Stimulated activated CD4-positive, alpha-beta T cell treated with anti-CD3 and anti-CD28 coated beads, Interleukin-12 subunit alpha, Interleukin-12 subunit beta, amount 100 ng/mL, for 48 hours (primary cell): ENCODE measurements at regions not wholly inside any gene's neighbourhood (a gene's known extent, or its start where the extent isn't known, plus 50 kb on each side); places are given as distances from the start of the nearest gene placed in this dataset.
"Not testable (repeated sequence)": the region's sequence is repeated elsewhere in the genome, so short reads cannot be mapped to it uniquely, and the experiment has no call there.

Experiments
- DNase-seq, 3 donors: peaks; one replicate each; pipeline ENCODE4 v3.0.0-alpha.2; 2020; ENCODE audit warnings: low read depth in 2 of 3, low spot score in 1 of 3

- DNase-seq = no peak
Observed at GRCh38 chr11:57871231-57871630, 109.6 kb downstream of the CTNND1 start.

GRCh38 chr11:57873196-57873911 lies 111.8 kb downstream of the CTNND1 start:
- DNase-seq = no peak

- no peak for DNase-seq
Observed at GRCh38 chr11:57874981-57875380, 113.4 kb downstream of the CTNND1 start.

GRCh38 chr11:57881647-57882046 lies 120.0 kb downstream of the CTNND1 start:
- no peak for DNase-seq

DNA sequence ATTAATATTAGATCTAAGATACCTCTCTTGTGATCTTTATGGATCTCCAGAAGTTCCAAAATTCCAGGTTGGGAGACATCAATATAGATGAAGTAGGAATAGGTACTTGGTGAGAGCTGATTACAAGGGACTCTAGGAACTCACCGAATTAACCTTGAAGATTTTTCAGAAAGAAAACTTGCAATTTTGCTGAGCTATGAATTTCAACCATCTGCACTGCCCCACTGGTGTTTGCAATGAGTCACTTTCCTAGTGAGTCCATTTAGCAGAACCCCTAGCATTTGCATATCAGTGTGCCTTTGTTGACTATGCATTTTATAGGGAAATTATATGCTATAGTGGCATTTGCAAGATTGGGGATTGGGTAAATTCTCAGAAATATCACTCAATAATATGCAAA lies 122.0 kb downstream of the CTNND1 start:
- DNase-seq = no peak

DNA sequence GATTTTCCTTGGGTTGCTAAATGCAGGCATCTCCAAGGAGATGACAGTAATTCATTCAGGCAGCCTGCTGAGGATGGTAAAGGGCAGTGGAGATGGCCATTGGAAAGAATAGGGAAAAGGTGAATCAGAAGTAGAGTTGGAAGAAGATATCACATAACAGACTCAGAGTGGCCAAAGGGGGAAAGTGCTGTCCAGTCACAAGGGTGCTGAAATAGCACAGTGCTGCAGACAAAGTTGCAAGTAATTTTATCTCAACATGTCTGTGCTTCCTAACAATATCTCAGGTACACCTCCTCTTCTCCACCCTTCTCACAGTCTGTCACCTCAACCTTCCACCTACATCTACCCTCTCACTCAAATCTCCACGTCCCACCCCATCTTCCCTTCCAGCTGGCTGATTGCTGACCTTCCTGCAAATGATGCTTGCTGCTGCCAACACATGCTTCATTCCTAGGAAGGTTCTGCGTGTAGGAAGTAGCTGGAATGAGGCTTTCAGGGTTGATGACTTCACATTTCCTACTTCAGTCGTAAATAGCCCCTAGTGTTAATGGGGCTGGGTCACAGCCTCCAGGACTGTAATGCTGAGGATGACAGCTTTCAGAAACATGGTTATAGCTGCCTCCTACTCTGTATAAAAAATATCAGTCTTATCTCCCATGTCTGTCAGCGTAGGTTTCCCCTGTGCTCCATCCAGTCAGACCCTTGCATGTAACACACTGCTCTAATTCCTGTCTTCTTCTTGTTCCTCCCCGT lies 123.9 kb downstream of the CTNND1 start:
- DNase-seq = no peak

GRCh38 chr11:57888386-57888785 lies 126.8 kb downstream of the CTNND1 start:
- DNase-seq = no peak

GRCh38 chr11:57890521-57890920 lies 128.9 kb downstream of the CTNND1 start:
- DNase-seq = no peak

DNA sequence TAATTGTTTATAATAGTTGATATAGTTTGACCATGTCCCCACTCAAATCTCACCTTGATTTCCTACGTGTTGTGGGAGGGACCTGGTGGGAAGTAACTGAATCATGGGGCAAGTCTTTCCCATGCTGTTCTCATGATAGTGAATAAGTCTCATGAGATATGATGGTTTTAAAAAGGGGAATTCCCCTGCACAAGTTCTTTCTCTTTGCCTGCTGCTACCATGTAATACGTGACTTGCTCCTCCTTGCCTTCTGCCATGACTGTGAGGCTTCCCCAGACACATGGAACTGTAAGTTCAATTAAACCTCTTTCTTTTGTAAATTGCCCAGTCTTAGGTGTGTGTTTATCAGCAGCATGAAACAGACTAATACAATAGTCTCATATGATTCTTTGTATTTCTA lies 130.5 kb upstream of the OR9Q1 start:
- not testable (repeated sequence) for DNase-seq

GRCh38 chr11:57896361-57897145 lies 127.1 kb upstream of the OR9Q1 start:
- DNase-seq = no peak

DNA sequence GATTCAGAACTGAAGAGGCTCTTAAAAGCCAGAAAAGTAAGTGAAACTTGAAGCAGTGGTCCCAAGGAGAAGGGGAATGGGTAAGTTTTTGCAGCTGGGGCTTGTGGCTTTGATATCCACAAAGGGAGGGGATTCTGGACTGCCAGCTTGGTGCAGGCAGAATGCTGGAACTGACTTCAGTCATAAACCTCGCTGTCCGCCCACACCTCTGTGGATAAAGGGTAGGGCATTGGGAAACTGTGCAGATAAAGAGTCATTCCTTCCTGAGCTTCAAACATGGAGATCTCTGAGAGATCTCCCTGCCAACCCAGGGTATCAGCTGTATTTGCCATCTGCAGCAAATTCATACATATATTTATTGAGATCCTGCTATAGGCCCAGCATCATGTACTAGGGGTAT lies 124.3 kb upstream of the OR9Q1 start:
- DNase-seq = no peak

- no peak for DNase-seq
Observed at GRCh38 chr11:57900320-57900719, 123.4 kb upstream of the OR9Q1 start.

DNA sequence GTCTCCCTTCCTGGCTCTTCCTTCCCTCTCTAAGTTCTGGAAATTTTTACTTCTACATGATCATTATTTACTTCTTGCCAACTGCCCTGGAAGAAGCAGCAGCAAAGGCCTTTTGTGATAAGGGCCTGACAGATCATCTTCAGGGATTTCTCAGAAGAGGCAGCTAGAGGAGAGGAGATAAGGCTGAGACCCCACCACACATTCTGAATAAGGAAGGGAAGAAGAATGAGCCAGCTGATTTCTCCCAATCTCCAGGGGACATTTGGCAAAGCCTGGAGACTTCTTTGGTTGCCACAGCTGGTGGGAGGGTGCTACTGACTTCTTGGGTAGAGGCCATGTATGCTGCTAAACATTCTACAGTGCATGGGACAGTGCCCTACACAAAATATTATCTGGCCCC lies 122.4 kb upstream of the OR9Q1 start:
- no peak for DNase-seq

DNA sequence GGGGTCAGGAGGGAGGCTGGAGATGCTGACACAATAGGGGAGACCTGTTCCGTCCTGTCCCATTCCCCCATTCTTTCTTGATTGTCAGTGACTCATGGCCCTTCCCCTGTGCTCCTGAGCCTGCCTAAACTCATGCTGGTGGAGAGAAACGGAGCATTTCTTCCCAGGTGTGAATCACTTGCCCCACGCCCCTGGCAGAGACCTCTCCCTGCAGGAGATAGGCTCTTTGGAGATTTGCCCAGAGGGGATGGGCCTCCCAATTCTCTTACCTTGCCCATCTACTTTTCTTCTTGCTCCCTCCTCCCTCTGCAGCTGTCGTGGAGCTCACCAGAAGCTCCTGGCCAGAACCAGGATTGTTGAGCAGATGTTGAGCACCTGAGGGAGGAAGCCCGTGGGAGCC lies 121.9 kb upstream of the OR9Q1 start:
- no peak for DNase-seq

DNA sequence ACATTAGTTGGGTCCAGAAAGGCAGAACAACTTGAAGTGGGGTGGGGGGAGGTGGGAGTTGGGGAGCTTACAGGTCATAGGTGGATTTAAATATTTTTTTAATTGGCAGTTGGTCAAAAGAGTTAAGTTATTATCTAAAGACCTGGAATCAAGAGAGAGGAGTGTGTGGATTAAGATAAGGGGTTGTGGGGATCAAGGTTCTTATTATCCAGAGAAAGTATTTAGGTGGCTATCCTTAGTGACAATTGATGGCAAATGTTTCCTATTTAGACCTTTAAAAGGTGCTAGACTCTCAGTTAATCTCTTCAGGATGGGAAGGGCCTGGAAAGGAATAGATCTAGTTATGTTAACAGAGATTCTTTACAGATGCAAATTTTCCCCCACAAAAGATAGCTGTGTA lies 120.7 kb upstream of the OR9Q1 start:
- no peak for DNase-seq

DNA sequence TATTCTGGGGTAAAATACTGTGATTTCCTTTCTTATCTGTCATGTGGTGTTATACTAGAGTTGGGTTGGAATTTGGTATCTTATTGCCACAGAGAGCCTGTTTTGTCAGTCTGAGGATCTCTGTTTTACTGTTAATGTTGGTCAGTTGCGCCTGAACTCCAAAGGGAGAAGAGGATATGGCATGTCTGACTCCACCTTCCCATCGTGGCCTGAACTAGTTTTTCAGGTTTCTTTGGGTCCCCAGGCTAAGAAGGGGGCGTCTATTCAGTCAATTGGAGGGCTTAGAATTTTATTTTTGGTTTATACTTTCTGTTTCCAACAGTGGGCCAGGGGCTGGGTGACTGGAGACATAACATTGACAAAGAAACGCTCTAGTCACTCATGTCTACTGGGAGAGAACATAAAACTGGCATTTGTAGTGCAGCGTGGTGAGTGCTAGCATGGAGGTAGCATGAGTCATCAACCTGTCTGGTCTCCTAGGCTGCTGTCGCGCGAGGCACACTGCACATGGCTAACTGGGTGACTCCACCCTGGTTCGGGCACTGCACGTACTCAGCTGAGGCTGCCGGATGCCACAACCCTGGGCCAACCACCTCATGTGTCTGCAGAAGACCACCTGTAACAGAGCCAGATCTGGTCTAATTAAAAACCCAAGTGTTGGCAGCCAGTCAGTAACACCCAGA lies 120.1 kb upstream of the OR9Q1 start:
- DNase-seq = peak in 1 of 3 donors; percentile 3

DNA sequence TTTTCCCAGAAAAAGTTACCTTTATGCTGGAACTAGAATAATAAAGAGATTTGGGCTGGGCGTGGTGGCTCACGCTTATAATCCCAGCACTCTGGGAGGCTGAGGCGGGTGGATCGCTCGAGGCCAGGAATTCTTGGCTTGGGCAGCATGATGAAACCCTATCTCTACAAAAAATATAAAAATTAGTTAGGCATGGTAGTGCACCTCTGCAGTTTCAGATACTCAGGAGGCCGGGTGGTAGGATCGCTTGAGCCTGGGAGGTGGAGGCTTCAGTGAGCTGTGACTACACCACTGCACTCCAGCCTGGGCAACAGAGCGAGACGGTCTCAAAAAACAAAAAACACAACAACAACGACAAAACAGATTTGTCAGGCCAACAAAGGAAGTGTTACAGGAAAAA lies 119.3 kb upstream of the OR9Q1 start:
- no peak for DNase-seq

GRCh38 chr11:57905439-57905838 lies 118.2 kb upstream of the OR9Q1 start:
- no peak for DNase-seq

DNA sequence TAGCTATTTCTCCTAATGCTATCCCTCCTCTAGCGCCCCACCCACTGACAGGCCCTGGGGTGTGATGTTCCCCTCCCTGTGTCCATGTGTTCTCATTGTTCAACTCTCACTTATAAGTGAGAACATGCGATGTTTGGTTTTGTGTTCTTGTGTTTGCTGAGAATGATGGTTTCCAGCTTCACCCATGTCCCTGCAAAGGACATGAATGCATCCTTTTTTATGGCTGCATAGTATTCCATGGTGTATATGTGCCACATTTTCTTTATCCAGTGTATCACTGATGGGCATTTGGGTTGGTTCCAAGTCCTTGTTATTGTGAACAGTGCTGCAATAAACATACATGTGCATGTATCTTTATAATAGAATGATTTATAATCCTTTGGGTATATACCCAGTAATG lies 115.3 kb upstream of the OR9Q1 start:
- DNase-seq = not testable (repeated sequence)

DNA sequence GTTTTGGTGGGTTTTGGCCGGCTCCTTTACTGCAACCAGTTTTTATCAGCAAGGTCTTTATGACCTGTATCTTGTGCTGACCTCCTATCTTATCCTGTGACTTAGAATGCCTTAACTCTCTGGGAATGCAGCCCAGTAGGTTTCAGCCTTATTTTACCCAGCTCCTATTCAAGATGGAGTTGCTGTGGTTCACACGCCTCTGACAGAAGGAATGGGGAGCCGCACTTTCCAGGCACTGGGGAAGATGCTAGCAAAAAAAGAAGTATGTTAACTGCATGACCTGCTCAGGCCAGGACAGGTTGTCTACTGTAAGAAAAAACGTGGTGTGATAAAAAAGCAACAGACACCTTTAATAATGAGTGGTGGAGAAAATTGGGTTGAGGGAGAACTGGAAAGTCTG lies 112.2 kb upstream of the OR9Q1 start:
- DNase-seq = not testable (repeated sequence)
